ENCODE measurements at regions not wholly inside any gene's neighbourhood (a gene's known extent, or its start where the extent isn't known, plus 50 kb on each side); places are given as distances from the start of the nearest gene placed in this dataset.
"Not testable (repeated sequence)": the region's sequence is repeated elsewhere in the genome, so short reads cannot be mapped to it uniquely, and the experiment has no call there.

GRCh38 chrX:113512700-113513395 lies 672.2 kb upstream of the AMOT start:
- DNase-seq (ENCODE audit: low read depth): peak; percentile 75

- no peak for DNase-seq (ENCODE audit: low read depth)
Observed at GRCh38 chrX:113510586-113510985, 670.0 kb upstream of the AMOT start.

- DNase-seq (ENCODE audit: low read depth): no peak
Observed at GRCh38 chrX:113492895-113493294, 652.3 kb upstream of the AMOT start.

- DNase-seq (ENCODE audit: low read depth): peak; percentile 1
Observed at GRCh38 chrX:113473418-113473817, 632.8 kb upstream of the AMOT start.

- DNase-seq (ENCODE audit: low read depth): peak; percentile 28
Observed at GRCh38 chrX:113473015-113473414, 632.4 kb upstream of the AMOT start.

- no peak for DNase-seq (ENCODE audit: low read depth)
Observed at GRCh38 chrX:113470166-113470565, 629.5 kb upstream of the AMOT start.

- DNase-seq (ENCODE audit: low read depth): no peak
Observed at GRCh38 chrX:113457719-113458118, 617.1 kb upstream of the AMOT start.

GRCh38 chrX:113455582-113455981 lies 615.0 kb upstream of the AMOT start:
- no peak for DNase-seq (ENCODE audit: low read depth)

- DNase-seq (ENCODE audit: low read depth): no peak
Observed at GRCh38 chrX:113429011-113429410, 588.4 kb upstream of the AMOT start.

- DNase-seq (ENCODE audit: low read depth): no peak
Observed at GRCh38 chrX:113422323-113422722, 581.7 kb upstream of the AMOT start.

GRCh38 chrX:113421432-113421831 lies 580.8 kb upstream of the AMOT start:
- DNase-seq (ENCODE audit: low read depth): no peak

GRCh38 chrX:113412106-113412505 lies 571.5 kb upstream of the AMOT start:
- DNase-seq (ENCODE audit: low read depth): no peak

- no peak for DNase-seq (ENCODE audit: low read depth)
Observed at GRCh38 chrX:113408843-113409242, 568.2 kb upstream of the AMOT start.

- DNase-seq (ENCODE audit: low read depth): peak; percentile 3
Observed at GRCh38 chrX:113400193-113400704, 559.6 kb upstream of the AMOT start.

- DNase-seq (ENCODE audit: low read depth): peak; percentile 22
Observed at GRCh38 chrX:113399506-113400192, 559.0 kb upstream of the AMOT start.

GRCh38 chrX:113392355-113392754 lies 551.7 kb upstream of the AMOT start:
- DNase-seq (ENCODE audit: low read depth): no peak

- DNase-seq (ENCODE audit: low read depth): no peak
Observed at GRCh38 chrX:113391875-113392274, 551.2 kb upstream of the AMOT start.

- no peak for DNase-seq (ENCODE audit: low read depth)
Observed at GRCh38 chrX:113390531-113390930, 549.9 kb upstream of the AMOT start.

GRCh38 chrX:113389846-113390245 lies 549.2 kb upstream of the AMOT start:
- DNase-seq (ENCODE audit: low read depth): no peak

- DNase-seq (ENCODE audit: low read depth): peak; percentile 83
Observed at GRCh38 chrX:113384628-113385027, 544.0 kb upstream of the AMOT start.

GRCh38 chrX:113373421-113373820 lies 532.8 kb upstream of the AMOT start:
- DNase-seq (ENCODE audit: low read depth): not testable (repeated sequence)

- no peak for DNase-seq (ENCODE audit: low read depth)
Observed at GRCh38 chrX:113370006-113370405, 529.4 kb upstream of the AMOT start.

GRCh38 chrX:113369056-113369455 lies 528.4 kb upstream of the AMOT start:
- DNase-seq (ENCODE audit: low read depth): no peak

GRCh38 chrX:113353134-113353533 lies 512.5 kb upstream of the AMOT start:
- DNase-seq (ENCODE audit: low read depth): no peak

Measured in iris pigment epithelial cell (primary cell).